Hepatocyte (in vitro differentiated cells): ENCODE measurements at regions not wholly inside any gene's neighbourhood (a gene's known extent, or its start where the extent isn't known, plus 50 kb on each side); places are given as distances from the start of the nearest gene placed in this dataset.

Experiments
- CTCF ChIP-seq: fragments of 200-600 bp; sonication (generic); IDR thresholded peaks from 2 replicates; pipeline ENCODE4 v1.5.1; 2016; ENCODE audit warnings: antibody characterized with exemption, mild to moderate bottlenecking; ENCODE audit not compliant: poor library complexity
- EZH2 ChIP-seq: fragments of 200-600 bp; sonication (generic); IDR thresholded peaks from 2 replicates; pipeline ENCODE4 v1.6.1; 2016; ENCODE audit warnings: antibody characterized with exemption, mild to moderate bottlenecking, borderline replicate concordance

- TF ChIP-seq CTCF (no peak), EZH2 (no peak)
Measured at GRCh38 chr4:52317361-52317879, 266.3 kb downstream of the SPATA18 start.
